SU-DHL-6 (cell line): ENCODE measurements at regions not wholly inside any gene's neighbourhood (a gene's known extent, or its start where the extent isn't known, plus 50 kb on each side); places are given as distances from the start of the nearest gene placed in this dataset.

Experiments used
- H2AFZ ChIP-seq: fragments of 200-600 bp; sonication (generic); 2 replicates; pipeline ENCODE4 v1.6.1; 2014; ENCODE audit warnings: low read depth, mild to moderate bottlenecking, moderate library complexity, mixed read lengths, antibody characterized with exemption, low read length; ENCODE audit not compliant: severe bottlenecking
- H3F3A ChIP-seq: fragments of 200-600 bp; shearing (Covaris generic); 2 replicates; pipeline ENCODE4 v1.6.0; 2016; ENCODE audit warnings: antibody characterized with exemption, mild to moderate bottlenecking; ENCODE audit not compliant: insufficient read depth
- H3K27ac ChIP-seq: fragments of 200-600 bp; sonication (generic); 2 replicates; pipeline ENCODE4 v1.5.1; 2016; ENCODE audit warnings: low read depth, mild to moderate bottlenecking, low read length, moderate library complexity, mixed read lengths
- H3K27me3 ChIP-seq: fragments of 200-600 bp; sonication (generic), shearing (Covaris generic); 2 replicates; pipeline ENCODE4 v1.6.0; 2014; ENCODE audit warnings: mild to moderate bottlenecking, low read length
- H3K36me3 ChIP-seq: fragments of 200-600 bp; sonication (generic); 2 replicates; pipeline ENCODE4 v1.6.1; 2014; ENCODE audit warnings: mild to moderate bottlenecking, low read length, mixed read lengths
- H3K4me2 ChIP-seq: fragments of 300-600, 200-600 bp; shearing (Covaris generic), sonication (generic); 2 replicates; pipeline ENCODE4 v1.6.0; 2014; ENCODE audit warnings: low read length, low read depth, mild to moderate bottlenecking; ENCODE audit not compliant: poor library complexity, severe bottlenecking
- H3K4me3 ChIP-seq: fragments of 200-600 bp; sonication (generic); 2 replicates; pipeline ENCODE4 v1.5.1; 2014; ENCODE audit warnings: antibody characterized with exemption, low read length, mild to moderate bottlenecking, mixed read lengths; ENCODE audit not compliant: insufficient read depth, poor library complexity, severe bottlenecking
- H3K79me2 ChIP-seq: fragments of 200-600 bp; sonication (generic); 2 replicates; pipeline ENCODE4 v1.6.1; 2014; ENCODE audit warnings: mild to moderate bottlenecking, low read length, moderate library complexity; ENCODE audit not compliant: insufficient read depth
- H3K9ac ChIP-seq: fragments of 200-600 bp; sonication (generic); 2 replicates; pipeline ENCODE4 v1.7.0; 2014; ENCODE audit warnings: mild to moderate bottlenecking, low read length
- H3K9me2 ChIP-seq: fragments of 200-600 bp; sonication (generic); replicated peaks from 2 replicates; pipeline ENCODE4 v1.6.1; 2014; ENCODE audit warnings: low read length; ENCODE audit not compliant: insufficient read depth
- H3K9me3 ChIP-seq: fragments of 200-600 bp; sonication (generic); 2 replicates; pipeline ENCODE4 v1.6.1; 2014; ENCODE audit warnings: low read length, mixed read lengths; ENCODE audit not compliant: insufficient read depth
- H4K20me1 ChIP-seq: fragments of 200-600 bp; sonication (generic); 2 replicates; pipeline ENCODE4 v1.6.1; 2014; ENCODE audit warnings: low read depth, mild to moderate bottlenecking, antibody characterized with exemption, low read length, moderate library complexity, mixed read lengths
- EZH2phosphoT487 ChIP-seq: fragments of 200-600 bp; sonication (generic), shearing (Covaris generic); conservative IDR thresholded peaks from 2 replicates; pipeline ENCODE4 v1.6.1; 2018; ENCODE audit warnings: mild to moderate bottlenecking, antibody characterized with exemption, low read length, moderate library complexity, mixed read lengths
- TF ChIP-seq, protein P1 (sequence below): fragments of 200-600 bp; sonication (generic); IDR thresholded peaks from one replicate; pipeline ENCODE4 v1.5.1; 2017; ENCODE audit warnings: antibody characterized with exemption, mild to moderate bottlenecking, low read length, moderate library complexity; ENCODE audit not compliant: insufficient read depth, poor library complexity, severe bottlenecking

DNA sequence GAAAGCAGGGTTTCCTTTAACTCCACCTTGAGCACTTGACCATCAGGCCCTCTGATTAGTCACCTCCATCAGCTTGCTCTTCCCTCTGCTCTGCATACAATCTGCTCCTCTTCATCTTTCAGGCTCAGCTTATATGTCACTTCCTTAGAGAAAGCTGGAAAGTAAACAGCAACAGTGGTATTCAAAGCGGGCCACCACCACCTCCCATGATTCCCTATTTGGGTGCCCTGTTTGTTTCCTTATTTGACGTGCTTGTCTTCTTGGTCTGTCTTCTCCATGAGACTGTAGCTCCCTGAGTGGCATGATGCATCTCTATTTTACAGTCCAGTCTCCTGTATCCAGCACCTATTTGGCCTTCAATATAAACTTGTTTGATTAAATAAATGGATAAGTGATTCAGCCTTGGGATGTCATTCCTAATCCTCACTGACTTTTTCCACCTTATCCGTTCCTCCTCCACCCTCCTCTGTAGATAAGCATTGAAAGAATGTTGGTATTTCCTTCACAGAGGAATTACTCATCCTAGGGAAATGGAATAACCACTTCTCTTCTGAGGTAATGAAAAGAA, 102.8 kb upstream of the SGK1 start:
- H4K20me1 ChIP-seq, result no peaks in the 10 kb centered on the region
- H3K9me3 ChIP-seq, result no peaks in the 10 kb centered on the region
- H2AFZ ChIP-seq, result no peak overlapping the region
- no peak overlapping the region for H3K27ac ChIP-seq
- H3K79me2 ChIP-seq, result no peaks in the 10 kb centered on the region
- no peaks in the 10 kb centered on the region for H3K27me3 ChIP-seq
- no peaks in the 10 kb centered on the region for H3K9me2 ChIP-seq
- H3F3A ChIP-seq, result no peaks in the 10 kb centered on the region
- no peak overlapping the region for H3K4me3 ChIP-seq
- no peaks in the 10 kb centered on the region for H3K36me3 ChIP-seq
- H3K9ac ChIP-seq, result no peak overlapping the region
- TF ChIP-seq EZH2phosphoT487, result no peak
- TF ChIP-seq, protein P1, sequence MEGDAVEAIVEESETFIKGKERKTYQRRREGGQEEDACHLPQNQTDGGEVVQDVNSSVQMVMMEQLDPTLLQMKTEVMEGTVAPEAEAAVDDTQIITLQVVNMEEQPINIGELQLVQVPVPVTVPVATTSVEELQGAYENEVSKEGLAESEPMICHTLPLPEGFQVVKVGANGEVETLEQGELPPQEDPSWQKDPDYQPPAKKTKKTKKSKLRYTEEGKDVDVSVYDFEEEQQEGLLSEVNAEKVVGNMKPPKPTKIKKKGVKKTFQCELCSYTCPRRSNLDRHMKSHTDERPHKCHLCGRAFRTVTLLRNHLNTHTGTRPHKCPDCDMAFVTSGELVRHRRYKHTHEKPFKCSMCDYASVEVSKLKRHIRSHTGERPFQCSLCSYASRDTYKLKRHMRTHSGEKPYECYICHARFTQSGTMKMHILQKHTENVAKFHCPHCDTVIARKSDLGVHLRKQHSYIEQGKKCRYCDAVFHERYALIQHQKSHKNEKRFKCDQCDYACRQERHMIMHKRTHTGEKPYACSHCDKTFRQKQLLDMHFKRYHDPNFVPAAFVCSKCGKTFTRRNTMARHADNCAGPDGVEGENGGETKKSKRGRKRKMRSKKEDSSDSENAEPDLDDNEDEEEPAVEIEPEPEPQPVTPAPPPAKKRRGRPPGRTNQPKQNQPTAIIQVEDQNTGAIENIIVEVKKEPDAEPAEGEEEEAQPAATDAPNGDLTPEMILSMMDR, result no peak
- no peak overlapping the region for H3K4me2 ChIP-seq

DNA sequence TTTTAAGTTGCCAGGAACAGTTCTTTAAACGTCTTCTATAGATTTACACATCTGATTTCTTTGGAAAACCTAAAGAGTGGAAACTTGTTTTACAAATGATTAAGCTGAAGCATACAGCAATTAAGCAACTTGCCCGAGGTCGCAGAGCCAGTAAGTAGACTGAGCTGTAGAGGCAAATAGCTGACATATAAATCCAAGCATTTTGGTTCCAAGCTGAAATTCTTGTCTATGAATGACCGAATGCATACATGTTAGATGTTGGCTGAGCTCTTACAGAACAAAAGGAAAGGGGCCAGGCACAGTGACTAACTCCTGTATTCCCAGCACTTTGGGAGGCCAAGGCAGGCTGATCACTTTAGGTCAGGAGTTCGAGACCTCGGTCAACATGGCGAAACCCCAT, 101.8 kb upstream of the SGK1 start:
- Histone ChIP-seq H3K36me3 (no peaks in the 10 kb centered on the region), H3K4me2 (no peak overlapping the region), H3K27me3 (no peaks in the 10 kb centered on the region), H3K9me2 (no peaks in the 10 kb centered on the region), H3F3A (no peaks in the 10 kb centered on the region), H3K4me3 (no peak overlapping the region), H3K79me2 (no peaks in the 10 kb centered on the region), H3K27ac (no peak overlapping the region), H3K9ac (no peak overlapping the region), H3K9me3 (no peaks in the 10 kb centered on the region), H4K20me1 (no peaks in the 10 kb centered on the region), H2AFZ (no peak overlapping the region)
- TF ChIP-seq, protein P1, result no peak
- no peak for TF ChIP-seq EZH2phosphoT487

DNA sequence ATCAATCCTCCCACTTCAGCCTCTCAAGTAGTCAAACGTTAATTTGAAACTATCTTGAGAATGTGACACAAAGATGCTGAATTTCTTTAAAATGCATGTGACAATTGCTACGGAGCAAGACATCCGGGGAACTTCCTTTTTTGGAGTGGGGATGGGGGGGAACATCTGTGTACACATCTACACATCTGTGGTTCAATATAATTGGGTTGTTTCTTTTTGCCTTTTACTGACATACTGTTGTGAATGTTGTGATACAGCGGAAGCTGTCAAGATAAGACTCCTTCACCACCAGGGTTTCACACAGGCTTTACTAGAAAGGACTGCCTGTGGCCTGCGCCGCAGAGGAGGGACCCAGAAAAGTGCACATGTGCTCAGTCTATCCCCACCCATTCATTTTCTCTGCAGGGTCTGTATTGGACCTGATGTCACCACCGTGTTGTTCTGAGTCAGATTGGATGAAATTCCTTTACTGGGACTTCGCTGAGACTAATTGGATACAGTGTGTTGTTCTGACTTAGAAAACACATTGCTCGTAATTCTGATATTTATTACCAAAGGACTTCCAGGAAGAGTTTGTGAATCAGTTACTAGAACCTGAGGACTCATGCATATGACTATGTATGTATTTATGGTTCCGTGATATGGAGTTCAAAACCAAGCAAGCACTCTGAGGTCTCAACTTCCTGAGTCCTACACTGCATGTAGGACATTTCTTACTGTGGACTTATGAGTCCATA, 98.7 kb upstream of the SGK1 start:
- Histone ChIP-seq H3K9ac (no peak overlapping the region), H2AFZ (no peak overlapping the region), H3K27ac (no peak overlapping the region)

More for the DNA sequence above, 98.7 kb upstream of the SGK1 start:
- H3K4me3 ChIP-seq, result no peak overlapping the region
- H3K79me2 ChIP-seq, result no peaks in the 10 kb centered on the region
- H3K9me3 ChIP-seq, result no peaks in the 10 kb centered on the region
- TF ChIP-seq EZH2phosphoT487, result no peak
- TF ChIP-seq, protein P1, result no peak
- no peaks in the 10 kb centered on the region for H4K20me1 ChIP-seq
- no peaks in the 10 kb centered on the region for H3K27me3 ChIP-seq
- no peaks in the 10 kb centered on the region for H3F3A ChIP-seq
- H3K4me2 ChIP-seq, result no peak overlapping the region
- no peaks in the 10 kb centered on the region for H3K9me2 ChIP-seq
- no peaks in the 10 kb centered on the region for H3K36me3 ChIP-seq
